ENCODE measurements at regions not wholly inside any gene's neighbourhood (a gene's known extent, or its start where the extent isn't known, plus 50 kb on each side); places are given as distances from the start of the nearest gene placed in this dataset.

- TF ChIP-seq CTCF (IDR thresholded peaks at IDR 0.05) (no peak), POLR2A (IDR thresholded peaks at IDR 0.05) (no peak)
Observed at GRCh38 chr11:116136987-116137674, 632.9 kb upstream of the CADM1 start.
